SU-DHL-6 (cell line): ENCODE measurements at regions not wholly inside any gene's neighbourhood (a gene's known extent, or its start where the extent isn't known, plus 50 kb on each side); places are given as distances from the start of the nearest gene placed in this dataset.
A peak's percentile ranks its signal among the peaks of the same experiment; 100 is the strongest.
"Not testable (repeated sequence)": the region's sequence is repeated elsewhere in the genome, so short reads cannot be mapped to it uniquely, and the experiment has no call there.

ENCODE experiments used
- H2AFZ ChIP-seq: fragments of 200-600 bp; sonication (generic); 2 replicates; pipeline ENCODE4 v1.6.1; 2014; ENCODE audit warnings: low read depth, mild to moderate bottlenecking, moderate library complexity, mixed read lengths, antibody characterized with exemption, low read length; ENCODE audit not compliant: severe bottlenecking
- H3F3A ChIP-seq: fragments of 200-600 bp; shearing (Covaris generic); 2 replicates; pipeline ENCODE4 v1.6.0; 2016; ENCODE audit warnings: antibody characterized with exemption, mild to moderate bottlenecking; ENCODE audit not compliant: insufficient read depth
- H3K27ac ChIP-seq: fragments of 200-600 bp; sonication (generic); 2 replicates; pipeline ENCODE4 v1.5.1; 2016; ENCODE audit warnings: low read depth, mild to moderate bottlenecking, low read length, moderate library complexity, mixed read lengths
- H3K27me3 ChIP-seq: fragments of 200-600 bp; sonication (generic), shearing (Covaris generic); 2 replicates; pipeline ENCODE4 v1.6.0; 2014; ENCODE audit warnings: mild to moderate bottlenecking, low read length
- H3K36me3 ChIP-seq: fragments of 200-600 bp; sonication (generic); 2 replicates; pipeline ENCODE4 v1.6.1; 2014; ENCODE audit warnings: mild to moderate bottlenecking, low read length, mixed read lengths
- H3K4me2 ChIP-seq: fragments of 300-600, 200-600 bp; shearing (Covaris generic), sonication (generic); 2 replicates; pipeline ENCODE4 v1.6.0; 2014; ENCODE audit warnings: low read length, low read depth, mild to moderate bottlenecking; ENCODE audit not compliant: poor library complexity, severe bottlenecking
- H3K4me3 ChIP-seq: fragments of 200-600 bp; sonication (generic); 2 replicates; pipeline ENCODE4 v1.5.1; 2014; ENCODE audit warnings: antibody characterized with exemption, low read length, mild to moderate bottlenecking, mixed read lengths; ENCODE audit not compliant: insufficient read depth, poor library complexity, severe bottlenecking
- H3K79me2 ChIP-seq: fragments of 200-600 bp; sonication (generic); 2 replicates; pipeline ENCODE4 v1.6.1; 2014; ENCODE audit warnings: mild to moderate bottlenecking, low read length, moderate library complexity; ENCODE audit not compliant: insufficient read depth
- H3K9ac ChIP-seq: fragments of 200-600 bp; sonication (generic); 2 replicates; pipeline ENCODE4 v1.7.0; 2014; ENCODE audit warnings: mild to moderate bottlenecking, low read length
- H3K9me2 ChIP-seq: fragments of 200-600 bp; sonication (generic); replicated peaks from 2 replicates; pipeline ENCODE4 v1.6.1; 2014; ENCODE audit warnings: low read length; ENCODE audit not compliant: insufficient read depth
- H3K9me3 ChIP-seq: fragments of 200-600 bp; sonication (generic); 2 replicates; pipeline ENCODE4 v1.6.1; 2014; ENCODE audit warnings: low read length, mixed read lengths; ENCODE audit not compliant: insufficient read depth
- H4K20me1 ChIP-seq: fragments of 200-600 bp; sonication (generic); 2 replicates; pipeline ENCODE4 v1.6.1; 2014; ENCODE audit warnings: low read depth, mild to moderate bottlenecking, antibody characterized with exemption, low read length, moderate library complexity, mixed read lengths
- TF ChIP-seq, protein P1 (sequence below): fragments of 200-600 bp; sonication (generic); IDR thresholded peaks from one replicate; pipeline ENCODE4 v1.5.1; 2017; ENCODE audit warnings: antibody characterized with exemption, mild to moderate bottlenecking, low read length, moderate library complexity; ENCODE audit not compliant: insufficient read depth, poor library complexity, severe bottlenecking

DNA sequence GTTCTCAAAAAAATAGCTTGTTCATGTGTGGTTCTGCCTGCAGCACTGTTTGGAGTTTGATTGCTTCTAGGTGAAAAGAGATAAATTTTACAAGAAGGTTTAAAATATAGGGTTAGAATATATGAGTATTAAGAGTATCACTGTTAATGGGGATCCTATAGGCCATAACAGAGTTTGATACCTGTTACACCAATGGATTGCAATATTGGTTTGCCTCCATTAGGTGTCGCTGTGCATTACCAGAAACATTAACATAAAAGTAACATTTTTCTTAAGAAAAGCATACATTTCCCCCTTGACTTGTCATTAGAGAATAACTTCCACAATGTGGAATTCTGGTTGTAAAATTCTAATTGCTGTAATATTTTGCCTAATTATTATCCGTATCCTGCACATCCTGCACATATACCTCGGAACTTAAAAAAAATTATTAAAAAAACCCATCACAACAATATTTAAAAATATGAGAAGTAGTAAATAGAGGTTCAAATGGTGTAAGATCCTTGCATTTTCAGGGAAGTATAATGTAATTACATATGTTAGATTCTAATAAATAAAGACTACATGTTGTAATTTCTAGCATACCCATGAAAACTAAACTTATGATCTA, 63.0 kb downstream of the CYP4A11 start:
- not testable (repeated sequence) for H4K20me1 ChIP-seq, H3K9me2 ChIP-seq, H3K9me3 ChIP-seq, H3F3A ChIP-seq, H3K79me2 ChIP-seq, H3K9ac ChIP-seq, H3K27me3 ChIP-seq, H3K36me3 ChIP-seq, H2AFZ ChIP-seq, H3K4me2 ChIP-seq, H3K27ac ChIP-seq, H3K4me3 ChIP-seq

DNA sequence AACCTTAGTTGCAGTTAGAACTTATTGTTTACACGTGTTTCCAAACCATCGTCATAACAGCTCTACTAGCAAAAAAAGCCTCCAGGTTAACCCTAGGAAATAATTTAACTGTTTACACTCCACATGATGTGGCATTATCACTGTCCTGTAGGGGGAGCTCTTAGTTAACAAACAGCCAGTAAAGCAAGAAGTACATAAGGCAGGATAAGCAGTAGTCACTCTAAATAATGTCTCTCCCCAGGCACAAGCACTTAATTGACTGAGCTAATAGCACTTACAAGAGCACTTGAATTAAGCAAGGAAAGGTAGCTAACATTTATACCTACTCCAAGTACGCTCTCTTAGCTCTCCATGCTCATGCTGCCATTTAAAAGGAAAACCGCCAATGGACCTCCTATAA, 65.2 kb downstream of the CYP4A11 start:
- H3K9me3 ChIP-seq, H4K20me1 ChIP-seq, H3K9ac ChIP-seq, H3K36me3 ChIP-seq, H3F3A ChIP-seq, H2AFZ ChIP-seq, H3K27ac ChIP-seq, H3K4me3 ChIP-seq, H3K9me2 ChIP-seq, H3K4me2 ChIP-seq, H3K79me2 ChIP-seq, H3K27me3 ChIP-seq: not testable (repeated sequence)
- TF ChIP-seq, protein P1, sequence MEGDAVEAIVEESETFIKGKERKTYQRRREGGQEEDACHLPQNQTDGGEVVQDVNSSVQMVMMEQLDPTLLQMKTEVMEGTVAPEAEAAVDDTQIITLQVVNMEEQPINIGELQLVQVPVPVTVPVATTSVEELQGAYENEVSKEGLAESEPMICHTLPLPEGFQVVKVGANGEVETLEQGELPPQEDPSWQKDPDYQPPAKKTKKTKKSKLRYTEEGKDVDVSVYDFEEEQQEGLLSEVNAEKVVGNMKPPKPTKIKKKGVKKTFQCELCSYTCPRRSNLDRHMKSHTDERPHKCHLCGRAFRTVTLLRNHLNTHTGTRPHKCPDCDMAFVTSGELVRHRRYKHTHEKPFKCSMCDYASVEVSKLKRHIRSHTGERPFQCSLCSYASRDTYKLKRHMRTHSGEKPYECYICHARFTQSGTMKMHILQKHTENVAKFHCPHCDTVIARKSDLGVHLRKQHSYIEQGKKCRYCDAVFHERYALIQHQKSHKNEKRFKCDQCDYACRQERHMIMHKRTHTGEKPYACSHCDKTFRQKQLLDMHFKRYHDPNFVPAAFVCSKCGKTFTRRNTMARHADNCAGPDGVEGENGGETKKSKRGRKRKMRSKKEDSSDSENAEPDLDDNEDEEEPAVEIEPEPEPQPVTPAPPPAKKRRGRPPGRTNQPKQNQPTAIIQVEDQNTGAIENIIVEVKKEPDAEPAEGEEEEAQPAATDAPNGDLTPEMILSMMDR = peak; percentile 16
